ENCODE measurements at regions not wholly inside any gene's neighbourhood (a gene's known extent, or its start where the extent isn't known, plus 50 kb on each side); places are given as distances from the start of the nearest gene placed in this dataset.

GRCh38 chr5:174796711-174797192 is 72.4 kb downstream of the MSX2 start:
- TF ChIP-seq POLR2AphosphoS5 (IDR thresholded peaks at IDR 0.05), result no peak
- no peak for TF ChIP-seq CTCF (IDR thresholded peaks at IDR 0.05)
- TF ChIP-seq POLR2A (IDR thresholded peaks at IDR 0.05), result no peak

Measured in breast epithelium (tissue), 3 donors.